ENCODE measurements at regions not wholly inside any gene's neighbourhood (a gene's known extent, or its start where the extent isn't known, plus 50 kb on each side); places are given as distances from the start of the nearest gene placed in this dataset.

DNA sequence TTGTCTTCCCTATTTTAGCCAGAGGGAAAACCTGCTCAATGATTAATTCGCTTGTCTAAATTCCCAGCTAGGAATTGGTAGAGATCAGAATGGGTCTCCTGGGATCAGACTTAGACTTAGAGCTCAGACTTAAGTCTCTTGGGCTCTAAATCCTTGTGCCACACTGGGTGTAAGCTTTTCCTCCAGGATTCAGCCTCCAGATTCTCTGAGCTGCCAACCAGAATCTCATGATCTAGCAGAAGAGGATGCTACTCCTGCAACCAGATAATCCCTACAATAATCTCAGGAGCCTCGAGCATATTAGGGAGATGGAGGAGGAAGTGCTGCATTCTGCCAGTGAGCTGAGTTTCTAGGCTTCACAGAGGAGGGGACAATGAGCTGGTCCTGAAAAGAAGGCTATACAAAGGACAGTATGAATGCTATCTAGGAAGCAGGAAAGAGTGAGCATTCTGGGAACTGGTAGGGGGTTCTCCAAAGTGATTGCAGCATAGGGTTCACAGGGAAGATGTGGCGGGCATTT is 211.6 kb upstream of the SESN3 start:
- H3K9me3 ChIP-seq, result no peaks in the 10 kb centered on the region
- H3K4me1 ChIP-seq, result peaks cover 13% of the 10 kb centered on the region
- no peak for DNase-seq (ENCODE audit: low spot score in 2 of 2)
- H3K36me3 ChIP-seq (replicated peaks), result no peaks in the 10 kb centered on the region
- no peak overlapping the region for H3K4me3 ChIP-seq
- in situ Hi-C loops (cut with MboI; ENCODE audit: low sequenced_read_pairs), result no loop called here
- H3K27me3 ChIP-seq (ENCODE audit: low read depth), result no peaks in the 10 kb centered on the region

DNA sequence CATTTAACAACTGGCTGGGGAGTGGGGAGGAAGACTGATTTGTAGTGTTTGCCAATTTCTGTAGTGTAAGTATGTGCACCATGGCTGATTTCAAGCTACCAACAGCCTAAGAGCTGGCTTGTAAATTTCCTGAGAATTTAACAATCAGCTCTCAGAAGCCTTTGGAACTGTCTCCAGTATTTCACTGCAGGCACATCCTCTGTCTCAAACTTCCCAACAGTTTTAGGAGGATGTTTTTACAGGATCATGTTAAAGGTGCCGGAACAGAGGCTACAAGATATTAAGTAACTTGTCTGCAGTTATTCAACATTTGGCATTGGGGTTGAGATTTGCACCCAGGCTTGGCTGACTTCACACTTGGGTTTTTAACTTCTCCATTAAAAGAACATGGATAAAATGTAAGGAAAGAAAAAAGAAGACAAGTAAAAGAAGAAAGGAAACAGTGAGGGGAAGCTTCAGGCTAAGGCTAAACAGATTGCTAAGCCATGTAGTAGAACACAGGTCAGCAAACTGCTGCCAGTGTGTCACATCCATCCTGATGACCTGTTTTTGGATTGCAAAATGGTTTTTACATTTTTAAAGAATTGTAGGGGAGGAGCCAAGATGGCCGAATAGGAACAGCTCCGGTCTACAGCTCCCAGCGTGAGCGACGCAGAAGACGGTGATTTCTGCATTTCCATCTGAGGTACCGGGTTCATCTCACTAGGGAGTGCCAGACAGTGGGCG is 204.8 kb upstream of the SESN3 start:
- Histone ChIP-seq H3K4me1 (no peaks in the 10 kb centered on the region), H3K4me3 (no peak overlapping the region), H3K9me3 (no peaks in the 10 kb centered on the region), H3K27me3 (ENCODE audit: low read depth) (no peaks in the 10 kb centered on the region), H3K36me3 (replicated peaks) (no peaks in the 10 kb centered on the region)
- in situ Hi-C loops (cut with MboI; ENCODE audit: low sequenced_read_pairs), result no loop called here
- no peak for DNase-seq (ENCODE audit: low spot score in 2 of 2)

DNA sequence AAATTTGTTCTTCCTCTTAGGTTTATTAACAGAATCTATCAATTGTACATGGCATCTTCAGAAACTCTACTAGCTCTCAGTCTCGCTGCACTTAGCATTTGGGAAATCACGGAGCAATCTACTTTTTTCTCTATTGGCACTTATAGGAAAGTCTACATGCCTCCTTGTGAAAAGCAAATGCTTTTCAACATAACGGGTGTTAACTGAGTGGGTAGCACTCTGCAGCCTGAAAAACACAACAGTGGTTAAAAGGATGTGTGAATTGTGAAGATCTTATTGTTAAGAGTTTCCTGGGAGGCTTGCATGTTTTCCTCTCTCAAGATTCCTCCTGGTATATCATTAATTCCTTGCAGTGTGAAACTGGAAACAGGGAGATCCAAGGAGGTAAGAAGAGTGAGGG is 204.2 kb upstream of the SESN3 start:
- Histone ChIP-seq H3K36me3 (replicated peaks) (no peaks in the 10 kb centered on the region), H3K9me3 (no peaks in the 10 kb centered on the region), H3K27me3 (ENCODE audit: low read depth) (no peaks in the 10 kb centered on the region), H3K4me3 (no peak overlapping the region), H3K4me1 (no peaks in the 10 kb centered on the region)
- in situ Hi-C loops (cut with MboI; ENCODE audit: low sequenced_read_pairs), result no loop called here
- no peak for DNase-seq (ENCODE audit: low spot score in 2 of 2)

DNA sequence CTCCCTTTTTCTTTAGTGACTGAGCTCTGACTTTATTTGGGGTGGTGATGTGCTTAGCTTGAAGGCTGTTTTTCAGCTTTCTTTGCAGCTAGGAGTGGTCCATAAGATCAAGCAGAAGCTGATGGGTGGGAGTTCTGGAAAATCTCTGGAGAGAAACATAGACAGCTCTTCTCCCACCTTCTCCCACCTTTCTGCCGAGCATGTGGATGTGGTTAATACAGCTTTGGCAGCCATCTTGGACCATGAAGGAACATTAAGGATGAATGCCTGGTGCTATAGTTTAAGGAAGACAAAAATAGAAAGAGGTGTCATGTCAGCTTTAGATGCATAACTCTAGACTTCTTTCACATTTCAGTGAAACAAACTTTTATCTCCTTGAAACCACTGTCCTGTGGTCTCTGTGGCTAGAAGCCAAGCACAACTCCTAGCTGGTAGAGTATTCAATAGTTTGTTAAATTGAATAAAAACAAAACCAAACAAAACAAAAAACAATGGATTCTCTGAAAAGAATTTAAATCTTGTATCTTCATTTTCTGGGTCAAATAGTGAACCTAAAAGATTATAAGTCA is 203.6 kb upstream of the SESN3 start:
- DNase-seq (ENCODE audit: low spot score in 2 of 2), result no peak
- Histone ChIP-seq H3K27me3 (ENCODE audit: low read depth) (no peaks in the 10 kb centered on the region), H3K36me3 (replicated peaks) (no peaks in the 10 kb centered on the region), H3K4me1 (no peaks in the 10 kb centered on the region), H3K4me3 (no peak overlapping the region), H3K9me3 (no peaks in the 10 kb centered on the region)
- in situ Hi-C loops (cut with MboI; ENCODE audit: low sequenced_read_pairs), result no loop called here

DNA sequence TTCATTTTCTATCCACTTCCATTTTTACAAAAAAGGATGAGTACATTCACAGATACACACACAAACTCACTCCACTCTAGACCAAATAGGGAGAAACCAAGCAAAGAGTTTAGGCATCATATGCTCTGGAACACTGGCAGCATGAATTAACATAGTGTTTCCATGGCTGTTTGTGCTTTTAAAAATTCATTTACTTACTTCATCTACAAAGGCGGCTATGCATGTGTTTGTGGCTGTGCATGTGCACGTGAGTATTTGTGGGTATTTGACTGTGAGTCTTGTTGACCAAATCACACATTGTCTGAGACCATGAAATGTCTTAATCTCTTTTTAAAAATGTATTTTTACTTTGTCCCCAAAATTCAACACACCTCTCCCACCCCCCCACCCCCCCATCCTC is 203.0 kb upstream of the SESN3 start:
- Histone ChIP-seq H3K4me1 (no peaks in the 10 kb centered on the region), H3K4me3 (no peak overlapping the region), H3K9me3 (no peaks in the 10 kb centered on the region), H3K36me3 (replicated peaks) (no peaks in the 10 kb centered on the region), H3K27me3 (ENCODE audit: low read depth) (no peaks in the 10 kb centered on the region)
- in situ Hi-C loops (cut with MboI; ENCODE audit: low sequenced_read_pairs), result no loop called here
- no peak for DNase-seq (ENCODE audit: low spot score in 2 of 2)

DNA sequence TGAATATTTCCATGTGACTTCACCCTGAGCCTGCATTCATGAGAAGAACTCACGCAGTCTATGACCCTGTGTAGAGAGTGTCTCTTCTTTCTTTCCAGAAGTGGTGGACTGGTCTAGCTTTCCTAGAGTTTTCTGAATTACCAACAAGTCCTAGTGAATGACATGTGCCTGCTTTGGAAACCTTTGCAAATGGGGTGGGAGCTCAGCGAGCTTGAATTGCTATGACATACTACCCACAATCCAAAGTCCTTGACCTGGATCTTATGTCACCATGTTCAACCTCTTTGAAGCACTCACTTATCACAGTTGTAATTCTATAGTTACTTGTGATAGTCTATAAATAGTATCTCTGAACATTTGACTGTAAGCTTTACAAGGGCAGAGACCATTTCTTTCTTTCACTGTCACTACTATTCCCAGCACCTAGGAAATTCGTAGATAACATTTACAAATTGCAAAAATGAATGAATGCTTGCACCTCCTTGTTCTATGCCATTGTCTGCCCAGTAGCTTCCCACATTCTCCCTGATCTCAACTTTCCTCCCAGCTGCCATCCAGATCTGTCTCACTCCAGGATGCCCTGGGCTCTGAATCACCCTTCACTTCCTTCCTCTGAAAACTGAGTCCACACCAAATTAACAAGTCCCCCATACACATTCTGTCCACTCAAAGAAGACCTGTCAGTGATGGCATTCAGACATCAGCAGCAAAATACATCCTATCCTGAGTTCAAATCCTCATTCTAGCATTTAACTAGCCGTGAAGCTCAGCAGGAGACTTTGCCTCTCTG is 201.9 kb upstream of the SESN3 start:
- H3K4me3 ChIP-seq, result no peak overlapping the region
- H3K27me3 ChIP-seq (ENCODE audit: low read depth), result no peaks in the 10 kb centered on the region
- no peaks in the 10 kb centered on the region for H3K36me3 ChIP-seq (replicated peaks)
- in situ Hi-C loops (cut with MboI; ENCODE audit: low sequenced_read_pairs), result no loop called here
- H3K4me1 ChIP-seq, result no peaks in the 10 kb centered on the region
- DNase-seq (ENCODE audit: low spot score in 2 of 2), result no peak
- no peaks in the 10 kb centered on the region for H3K9me3 ChIP-seq

DNA sequence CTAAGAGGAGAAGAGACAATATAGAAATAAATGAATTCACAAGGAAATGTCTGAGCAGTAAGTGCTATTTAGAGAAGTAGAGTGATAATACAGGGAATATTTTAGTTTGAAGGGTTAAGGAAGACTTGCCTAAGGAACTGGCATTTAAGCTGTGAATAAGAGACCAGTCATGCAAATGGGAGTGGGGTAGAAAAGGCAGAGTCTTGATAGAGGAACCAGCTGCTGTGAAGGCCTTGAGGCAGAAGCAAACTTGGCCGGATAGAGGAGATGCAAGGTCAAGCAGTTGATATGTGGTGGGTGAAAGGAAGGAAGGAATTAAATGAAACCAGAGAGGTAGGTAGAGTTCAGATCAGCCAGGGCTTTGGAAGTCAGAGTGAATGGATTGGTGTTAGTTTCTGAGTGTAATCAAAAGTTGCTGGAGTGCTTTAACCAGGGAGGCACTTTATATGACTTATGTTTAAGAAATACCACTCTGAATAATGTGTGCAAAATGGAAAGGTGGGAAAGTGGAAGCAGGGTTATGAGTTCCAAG is 198.4 kb upstream of the SESN3 start:
- in situ Hi-C loops (cut with MboI; ENCODE audit: low sequenced_read_pairs), result no loop called here
- H3K4me1 ChIP-seq, result peaks cover 7% of the 10 kb centered on the region; the same call in 1 of the 2 replicates
- no peaks in the 10 kb centered on the region; the same call in 1 of the 2 replicates for H3K27me3 ChIP-seq (ENCODE audit: low read depth)
- H3K36me3 ChIP-seq (replicated peaks), result no peaks in the 10 kb centered on the region
- H3K4me3 ChIP-seq, result no peak overlapping the region
- no peaks in the 10 kb centered on the region for H3K9me3 ChIP-seq
- DNase-seq (ENCODE audit: low spot score in 2 of 2), result no peak

DNA sequence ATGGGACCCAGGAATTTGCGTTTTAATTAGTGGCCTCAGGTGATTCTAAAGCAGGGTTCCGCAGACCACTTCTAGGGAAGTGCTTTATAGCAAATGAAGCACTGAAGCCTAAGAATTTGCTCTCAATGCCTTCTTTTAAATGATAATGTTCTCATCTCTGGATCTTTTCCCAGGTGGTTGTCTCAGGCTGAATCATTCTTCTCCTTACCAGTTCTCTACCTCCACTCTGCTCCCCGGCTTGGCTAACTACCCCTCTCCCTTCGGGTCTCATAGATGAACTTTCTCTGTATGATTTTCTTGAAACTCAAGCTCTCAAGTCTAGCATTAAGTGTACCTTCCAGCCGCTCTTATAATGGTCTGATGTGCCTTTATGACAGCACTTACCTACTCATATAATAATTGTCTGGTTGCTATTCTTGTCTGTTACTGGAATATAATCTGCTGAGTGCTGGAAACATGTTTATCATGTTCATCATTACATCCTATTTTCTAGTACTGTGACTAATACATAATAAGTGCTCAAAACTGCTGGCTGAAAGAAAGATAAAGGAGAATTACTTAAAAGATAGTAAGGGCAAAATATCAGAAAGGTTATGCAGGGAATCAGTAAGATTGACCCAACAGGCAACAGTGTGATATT is 195.9 kb upstream of the SESN3 start:
- no peaks in the 10 kb centered on the region for H3K36me3 ChIP-seq (replicated peaks)
- H3K4me3 ChIP-seq, result no peak overlapping the region
- no peaks in the 10 kb centered on the region; the same call in 1 of the 2 replicates for H3K27me3 ChIP-seq (ENCODE audit: low read depth)
- no peaks in the 10 kb centered on the region for H3K9me3 ChIP-seq
- peaks cover 7% of the 10 kb centered on the region; the same call in 1 of the 2 replicates for H3K4me1 ChIP-seq
- in situ Hi-C loops (cut with MboI; ENCODE audit: low sequenced_read_pairs), result no loop called here
- DNase-seq (ENCODE audit: low spot score in 2 of 2), result no peak

DNA sequence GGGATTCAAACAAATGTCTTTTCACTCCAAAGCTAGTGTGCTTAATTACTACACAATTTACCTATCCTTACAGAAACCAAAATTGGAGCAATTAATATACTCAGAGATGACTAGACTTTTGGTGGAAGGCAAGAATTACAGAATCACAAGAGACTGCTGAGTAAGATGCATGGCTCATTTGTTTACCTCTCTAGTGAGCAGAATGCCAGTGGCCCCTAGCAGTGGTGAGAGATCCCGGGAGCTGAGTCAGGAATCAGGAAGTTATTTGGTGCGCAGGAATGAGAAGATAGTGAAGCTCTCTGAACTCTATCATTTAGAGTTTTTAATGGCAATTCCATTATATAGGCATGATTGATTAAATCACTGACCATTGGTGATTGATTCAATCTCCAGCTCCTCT is 188.9 kb upstream of the SESN3 start:
- Histone ChIP-seq H3K4me3 (no peak overlapping the region), H3K27me3 (ENCODE audit: low read depth) (no peaks in the 10 kb centered on the region), H3K36me3 (replicated peaks) (no peaks in the 10 kb centered on the region), H3K9me3 (no peaks in the 10 kb centered on the region), H3K4me1 (no peaks in the 10 kb centered on the region; the same call in 1 of the 2 replicates)
- in situ Hi-C loops (cut with MboI; ENCODE audit: low sequenced_read_pairs), result no loop called here
- DNase-seq (ENCODE audit: low spot score in 2 of 2), result no peak

DNA sequence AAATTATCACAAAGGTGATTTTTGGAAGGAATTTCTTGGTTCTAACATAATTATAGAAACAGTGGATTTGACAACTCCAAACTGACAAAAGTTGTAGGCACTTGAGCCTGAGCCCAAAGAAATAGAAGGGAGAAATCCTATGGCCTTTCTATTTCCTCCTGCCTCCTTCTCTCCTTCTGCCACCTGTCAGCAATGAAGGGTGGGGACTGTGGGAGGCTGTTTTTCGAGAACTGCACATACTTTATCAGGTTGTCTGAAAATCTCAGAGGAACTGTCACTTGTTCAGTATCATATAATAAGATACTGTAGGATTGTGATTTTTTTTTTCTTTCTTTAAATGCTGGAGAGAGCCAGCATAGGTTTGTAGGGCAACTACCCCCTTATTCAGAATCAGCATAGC is 187.9 kb upstream of the SESN3 start:
- Histone ChIP-seq H3K4me1 (peaks cover 4% of the 10 kb centered on the region), H3K36me3 (replicated peaks) (no peaks in the 10 kb centered on the region), H3K27me3 (ENCODE audit: low read depth) (no peaks in the 10 kb centered on the region), H3K4me3 (no peak overlapping the region), H3K9me3 (no peaks in the 10 kb centered on the region)
- no peak for DNase-seq (ENCODE audit: low spot score in 2 of 2)
- in situ Hi-C loops (cut with MboI; ENCODE audit: low sequenced_read_pairs), result no loop called here

DNA sequence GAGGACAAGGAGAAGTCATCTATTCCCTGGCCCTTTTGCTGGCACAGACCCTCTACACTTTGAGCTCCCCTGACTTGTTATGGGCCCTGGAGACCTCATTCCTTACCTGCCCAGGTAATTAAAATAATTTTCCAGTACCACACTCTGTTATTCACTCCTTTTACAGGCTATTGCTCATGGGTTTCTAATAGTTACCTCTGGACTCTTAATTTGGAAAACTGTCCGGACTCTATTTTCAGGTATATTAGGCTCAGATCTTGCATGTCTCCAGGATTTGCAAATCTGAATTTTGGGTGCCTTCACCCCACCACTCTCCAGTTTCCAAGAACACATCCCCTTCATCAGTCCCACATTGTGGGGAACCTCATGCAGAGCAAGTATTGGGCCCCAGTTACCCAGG is 186.8 kb upstream of the SESN3 start:
- no peak for DNase-seq (ENCODE audit: low spot score in 2 of 2)
- H3K9me3 ChIP-seq, result no peaks in the 10 kb centered on the region
- peaks cover 12% of the 10 kb centered on the region for H3K4me1 ChIP-seq
- no peaks in the 10 kb centered on the region for H3K36me3 ChIP-seq (replicated peaks)
- H3K27me3 ChIP-seq (ENCODE audit: low read depth), result no peaks in the 10 kb centered on the region
- no peak overlapping the region for H3K4me3 ChIP-seq
- in situ Hi-C loops (cut with MboI; ENCODE audit: low sequenced_read_pairs), result no loop called here

DNA sequence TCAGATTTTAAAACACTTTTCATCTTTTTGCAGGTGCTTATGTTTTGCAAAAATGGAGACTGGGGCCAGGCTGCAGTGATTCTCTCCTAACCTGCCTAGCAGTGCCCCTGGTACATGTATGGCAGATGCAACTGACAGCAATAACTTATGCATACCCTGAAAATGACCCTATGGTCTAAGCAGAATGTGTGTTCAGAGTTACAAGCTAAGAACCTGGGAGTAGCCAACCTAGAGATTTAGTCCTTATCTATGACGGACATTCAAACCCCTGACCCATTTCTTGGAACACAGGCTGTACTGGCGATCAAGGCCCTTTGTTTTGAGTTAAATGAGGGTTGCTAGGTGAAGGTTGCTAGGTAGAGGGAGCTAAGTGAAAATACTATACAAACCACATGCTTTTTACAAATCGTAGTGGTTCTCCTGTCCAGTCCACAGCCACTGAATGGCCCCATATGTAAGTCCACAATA is 184.9 kb upstream of the SESN3 start:
- no peak for DNase-seq (ENCODE audit: low spot score in 2 of 2)
- no peaks in the 10 kb centered on the region for H3K36me3 ChIP-seq (replicated peaks)
- no peaks in the 10 kb centered on the region for H3K27me3 ChIP-seq (ENCODE audit: low read depth)
- in situ Hi-C loops (cut with MboI; ENCODE audit: low sequenced_read_pairs), result no loop called here
- no peaks in the 10 kb centered on the region for H3K9me3 ChIP-seq
- H3K4me3 ChIP-seq, result no peak overlapping the region
- peaks cover 22% of the 10 kb centered on the region for H3K4me1 ChIP-seq

DNA sequence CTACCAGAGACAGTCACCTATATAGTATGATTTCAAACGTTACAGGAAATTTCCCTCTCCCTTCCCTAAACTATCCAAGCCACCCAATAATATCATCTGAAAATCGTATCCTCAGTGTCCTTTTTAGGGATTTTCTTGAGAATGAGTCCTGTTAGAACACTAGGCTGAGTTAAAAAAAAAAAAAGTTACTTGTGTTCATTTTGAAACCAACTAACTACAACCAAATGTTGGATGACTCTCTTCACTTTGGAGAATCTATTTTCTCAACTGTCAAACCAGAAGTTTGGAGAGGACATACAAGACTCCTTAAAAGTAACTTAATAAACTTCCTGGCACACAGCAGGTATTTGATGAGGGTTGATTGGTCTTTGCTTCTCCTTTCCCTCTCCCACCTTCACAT is 183.2 kb upstream of the SESN3 start:
- peaks cover 22% of the 10 kb centered on the region for H3K4me1 ChIP-seq
- H3K9me3 ChIP-seq, result no peaks in the 10 kb centered on the region
- H3K4me3 ChIP-seq, result no peak overlapping the region
- in situ Hi-C loops (cut with MboI; ENCODE audit: low sequenced_read_pairs), result no loop called here
- no peak for DNase-seq (ENCODE audit: low spot score in 2 of 2)
- H3K27me3 ChIP-seq (ENCODE audit: low read depth), result no peaks in the 10 kb centered on the region
- H3K36me3 ChIP-seq (replicated peaks), result no peaks in the 10 kb centered on the region

Measured in HAP-1 (cell line).